GM12874 (cell line): ENCODE measurements at regions not wholly inside any gene's neighbourhood (a gene's known extent, or its start where the extent isn't known, plus 50 kb on each side); places are given as distances from the start of the nearest gene placed in this dataset.

Experiments
- CTCF ChIP-seq: IDR thresholded peaks from 2 replicates; pipeline ENCODE4 v1.5.1; 2011; ENCODE audit warnings: low read depth, mild to moderate bottlenecking, control low read depth, low read length, moderate library complexity; ENCODE audit not compliant: insufficient read depth

- no peak for TF ChIP-seq CTCF
Measured at GRCh38 chr13:79659121-79659521, 178.2 kb downstream of the NDFIP2 start.

GRCh38 chr13:79658333-79658975, 177.5 kb downstream of the NDFIP2 start:
- no peak for TF ChIP-seq CTCF

- TF ChIP-seq CTCF: no peak
Measured at GRCh38 chr13:79655509-79655908, 174.6 kb downstream of the NDFIP2 start.

- TF ChIP-seq CTCF: no peak
Measured at GRCh38 chr13:79654520-79654919, 173.6 kb downstream of the NDFIP2 start.

GRCh38 chr13:79650688-79651087, 169.7 kb downstream of the NDFIP2 start:
- no peak for TF ChIP-seq CTCF

GRCh38 chr13:79648191-79648590, 167.2 kb downstream of the NDFIP2 start:
- no peak for TF ChIP-seq CTCF

- TF ChIP-seq CTCF: no peak
Measured at GRCh38 chr13:79647533-79647932, 166.6 kb downstream of the NDFIP2 start.
